Epithelial cell of proximal tubule (primary cell): ENCODE measurements at regions not wholly inside any gene's neighbourhood (a gene's known extent, or its start where the extent isn't known, plus 50 kb on each side); places are given as distances from the start of the nearest gene placed in this dataset.
A peak's percentile ranks its signal among the peaks of the same experiment; 100 is the strongest.

Experiments used
- DNase-seq: peaks from one replicate; pipeline ENCODE4 v3.0.0-alpha.2; 2011; ENCODE audit warnings: low read depth
- H3K4me3 ChIP-seq: 2 replicates; pipeline ENCODE4 v1.5.1; 2011; ENCODE audit warnings: low read depth, mild to moderate bottlenecking, low read length
- TF ChIP-seq, protein P1 (sequence below): conservative IDR thresholded peaks from 2 replicates; pipeline ENCODE4 v1.5.1; 2012; ENCODE audit warnings: low read depth, mild to moderate bottlenecking, low read length

DNA sequence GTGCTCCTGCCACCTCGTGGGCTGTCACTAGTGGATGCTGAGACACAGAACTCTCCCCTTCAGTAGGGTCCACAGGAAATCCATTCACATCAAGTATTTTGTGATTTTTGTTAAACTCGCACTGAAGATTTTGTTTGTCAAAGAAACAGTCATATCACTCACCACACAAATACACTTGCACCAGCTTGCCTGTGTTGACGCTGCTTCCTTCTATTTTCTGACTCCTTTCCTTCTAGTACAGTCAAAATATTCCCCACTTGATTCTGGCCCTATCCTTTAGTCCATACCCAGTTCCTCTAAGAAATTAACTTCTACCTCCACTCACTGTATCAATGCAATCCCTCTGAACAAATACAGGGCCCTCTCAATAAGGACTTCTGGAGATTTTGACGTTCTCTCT, 213.2 kb upstream of the ARL4C start:
- TF ChIP-seq, protein P1, sequence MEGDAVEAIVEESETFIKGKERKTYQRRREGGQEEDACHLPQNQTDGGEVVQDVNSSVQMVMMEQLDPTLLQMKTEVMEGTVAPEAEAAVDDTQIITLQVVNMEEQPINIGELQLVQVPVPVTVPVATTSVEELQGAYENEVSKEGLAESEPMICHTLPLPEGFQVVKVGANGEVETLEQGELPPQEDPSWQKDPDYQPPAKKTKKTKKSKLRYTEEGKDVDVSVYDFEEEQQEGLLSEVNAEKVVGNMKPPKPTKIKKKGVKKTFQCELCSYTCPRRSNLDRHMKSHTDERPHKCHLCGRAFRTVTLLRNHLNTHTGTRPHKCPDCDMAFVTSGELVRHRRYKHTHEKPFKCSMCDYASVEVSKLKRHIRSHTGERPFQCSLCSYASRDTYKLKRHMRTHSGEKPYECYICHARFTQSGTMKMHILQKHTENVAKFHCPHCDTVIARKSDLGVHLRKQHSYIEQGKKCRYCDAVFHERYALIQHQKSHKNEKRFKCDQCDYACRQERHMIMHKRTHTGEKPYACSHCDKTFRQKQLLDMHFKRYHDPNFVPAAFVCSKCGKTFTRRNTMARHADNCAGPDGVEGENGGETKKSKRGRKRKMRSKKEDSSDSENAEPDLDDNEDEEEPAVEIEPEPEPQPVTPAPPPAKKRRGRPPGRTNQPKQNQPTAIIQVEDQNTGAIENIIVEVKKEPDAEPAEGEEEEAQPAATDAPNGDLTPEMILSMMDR, result no peak
- DNase-seq, result no peak
- no peak overlapping the region for H3K4me3 ChIP-seq

DNA sequence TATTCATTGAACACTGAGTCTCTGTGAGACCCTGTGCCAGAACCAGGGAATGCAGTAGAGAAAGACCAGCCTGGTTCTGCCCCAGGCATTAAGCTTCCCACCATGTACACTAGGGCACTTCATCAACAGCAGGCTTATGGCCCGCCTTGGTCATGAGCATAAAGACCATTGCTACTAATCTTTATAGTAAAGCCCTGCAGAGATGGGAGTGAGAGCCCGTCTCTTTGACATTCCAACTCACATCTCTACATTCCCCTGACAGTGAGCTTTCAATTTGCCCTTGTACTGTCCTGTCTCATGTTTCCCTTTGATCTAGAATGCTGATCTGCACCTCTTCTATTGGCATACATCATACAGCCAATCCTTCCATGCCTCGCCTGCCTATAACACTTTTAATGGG, 211.8 kb upstream of the ARL4C start:
- H3K4me3 ChIP-seq, result no peak overlapping the region
- TF ChIP-seq, protein P1, result no peak
- no peak for DNase-seq

DNA sequence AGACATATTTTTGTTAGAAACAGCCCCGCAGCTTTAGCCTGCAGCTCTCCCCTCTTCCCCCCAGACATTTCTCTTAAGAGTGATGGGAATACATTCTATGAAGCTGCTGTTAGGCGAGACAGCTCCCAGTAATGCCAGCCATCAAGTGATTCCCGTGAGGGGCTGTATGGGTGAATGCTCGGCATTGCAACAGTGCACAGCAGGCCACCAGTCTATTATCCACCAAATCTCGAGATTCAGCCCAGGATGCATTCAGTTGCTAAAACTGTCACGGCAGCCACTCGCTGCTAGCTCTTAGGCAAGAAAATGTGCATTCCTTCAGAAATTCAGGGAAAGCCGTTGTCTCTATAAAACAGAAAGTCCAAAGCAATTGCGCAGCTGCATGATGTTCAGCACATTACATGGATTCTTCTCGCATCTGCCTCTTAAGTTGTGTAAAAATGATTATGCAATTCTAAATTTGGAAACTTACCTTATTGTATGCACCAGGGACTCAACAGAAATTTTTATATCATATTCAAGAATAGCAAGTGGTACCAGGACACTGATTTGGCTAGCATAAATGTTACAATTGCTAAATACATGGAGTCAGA, 211.3 kb upstream of the ARL4C start:
- DNase-seq, result no peak
- H3K4me3 ChIP-seq, result no peak overlapping the region

DNA sequence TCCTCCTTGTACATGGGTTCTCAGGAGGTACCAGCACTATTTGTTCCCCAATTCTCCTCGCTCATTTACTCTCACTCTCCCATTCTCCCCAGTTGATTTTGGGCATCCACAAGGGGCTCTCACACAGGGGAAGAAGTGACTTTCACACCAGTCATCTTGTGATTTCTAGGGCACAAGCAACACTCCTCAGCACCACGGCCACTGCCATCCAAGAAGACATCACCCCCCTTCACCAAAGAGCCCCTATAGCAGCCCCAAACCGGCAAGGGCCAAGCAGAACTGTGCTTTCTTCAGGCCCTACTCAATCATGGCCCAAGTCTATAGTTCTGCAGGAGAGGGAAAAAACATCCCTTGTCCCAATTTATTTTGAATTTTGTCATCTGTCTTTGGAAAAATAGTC, 209.2 kb upstream of the ARL4C start:
- no peak overlapping the region for H3K4me3 ChIP-seq
- TF ChIP-seq, protein P1, result no peak
- no peak for DNase-seq

More for the DNA sequence above, 211.3 kb upstream of the ARL4C start:
- TF ChIP-seq, protein P1, result no peak

DNA sequence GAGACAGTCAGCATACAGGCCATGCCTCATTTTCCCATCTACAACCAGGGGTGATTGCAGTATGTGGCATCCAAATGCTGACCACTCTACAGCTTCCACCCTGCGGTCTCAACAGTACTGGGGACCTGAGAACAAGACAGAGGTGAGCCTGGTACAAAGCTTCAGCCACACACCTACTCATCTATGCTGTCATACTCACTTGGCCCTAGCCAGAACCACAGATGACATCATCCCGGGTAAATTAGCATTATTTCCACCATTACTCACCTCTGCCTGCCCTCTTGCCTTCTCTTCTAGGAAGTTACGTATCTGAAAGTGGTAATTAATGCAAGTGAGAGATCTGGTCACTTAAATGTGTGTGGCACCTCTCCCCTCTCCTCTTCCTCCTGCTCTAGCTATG, 208.2 kb upstream of the ARL4C start:
- TF ChIP-seq, protein P1, result no peak
- DNase-seq, result peak; percentile 44
- H3K4me3 ChIP-seq, result no peak overlapping the region

DNA sequence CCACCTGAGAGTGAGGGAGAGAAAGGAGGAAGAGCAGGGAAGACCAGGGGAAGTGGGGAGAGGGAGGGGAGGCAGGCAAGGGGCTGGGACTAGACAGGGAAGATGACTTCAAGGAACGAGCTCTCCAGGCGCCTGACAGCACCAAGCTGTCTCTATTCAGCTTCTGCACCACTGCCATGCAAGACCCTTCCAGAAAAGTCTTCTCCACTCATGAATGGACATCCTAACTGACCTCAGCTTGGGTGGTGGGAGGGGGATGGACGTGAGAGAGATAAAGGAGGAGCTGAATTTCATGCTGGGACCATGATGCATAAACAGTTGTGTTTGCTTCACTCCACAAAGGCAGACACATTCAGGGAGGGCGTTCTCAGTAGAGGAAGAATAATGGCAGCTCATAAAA, 206.4 kb upstream of the ARL4C start:
- no peak for DNase-seq
- no peak overlapping the region for H3K4me3 ChIP-seq
- TF ChIP-seq, protein P1, result no peak

DNA sequence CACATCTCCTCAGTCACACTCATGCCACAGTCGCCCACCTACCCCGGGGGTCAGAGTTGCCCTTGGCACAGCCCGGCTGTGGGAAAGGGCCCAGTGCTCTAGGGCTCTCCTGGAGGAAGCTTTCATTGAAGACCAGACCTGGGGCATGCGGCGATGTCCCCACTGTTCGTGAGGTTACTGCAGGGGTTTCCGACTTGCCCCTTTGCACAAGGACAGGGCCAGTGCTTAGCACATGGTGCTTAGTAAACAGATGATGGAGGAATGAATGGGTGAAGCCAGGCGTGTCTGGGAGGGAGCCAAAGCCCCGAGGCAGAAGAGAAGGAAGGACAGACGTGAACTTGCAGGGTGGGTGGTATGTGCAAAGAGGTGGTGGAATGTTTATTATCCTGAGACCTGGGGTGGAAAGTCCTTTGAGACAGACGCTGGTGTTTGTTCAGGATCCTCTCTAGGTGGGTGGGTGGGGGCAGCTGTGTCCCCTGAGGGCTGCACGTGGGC, 205.9 kb upstream of the ARL4C start:
- TF ChIP-seq, protein P1, result no peak
- no peak for DNase-seq
- no peak overlapping the region for H3K4me3 ChIP-seq
